Activated CD4-positive, alpha-beta T cell treated with anti-CD3 and anti-CD28 coated beads for 36 hours (primary cell): ENCODE measurements at regions not wholly inside any gene's neighbourhood (a gene's known extent, or its start where the extent isn't known, plus 50 kb on each side); places are given as distances from the start of the nearest gene placed in this dataset.

ENCODE experiments used
- ATAC-seq: fragments of 200-7000 bp; cut with Tn5 transposase; one replicate; pipeline ENCODE4 v1.10.0; 2021; ENCODE audit warnings: mild to moderate bottlenecking, moderate library complexity
- CTCF ChIA-PET: fragments of 350-600 bp; sonication (Branson Sonifier 250); formaldehyde crosslinking; loops from one replicate; lab custom pipeline; 2021; ENCODE audit warnings: antibody characterized with exemption; lab: Charles Lee
- POLR2A ChIA-PET: fragments of 350-600 bp; sonication (Branson Sonifier 250); formaldehyde crosslinking; loops from one replicate; lab custom pipeline; 2021; ENCODE audit warnings: antibody characterized with exemption, inconsistent platforms; lab: Charles Lee
- DNase-seq: peaks from one replicate; pipeline ENCODE4 v3.0.0-alpha.2; 2020
- H3K27ac Mint-ChIP-seq: one replicate; pipeline ENCODE4 v1.8.0; 2021; ENCODE audit warnings: mixed read lengths
- H3K27me3 Mint-ChIP-seq: one replicate; pipeline ENCODE4 v1.8.0; 2021; ENCODE audit warnings: mixed read lengths
- H3K36me3 Mint-ChIP-seq: one replicate; pipeline ENCODE4 v1.8.0; 2021; ENCODE audit warnings: low read depth, mixed read lengths
- H3K4me1 Mint-ChIP-seq: one replicate; pipeline ENCODE4 v1.8.0; 2021; ENCODE audit warnings: mixed read lengths
- H3K4me3 Mint-ChIP-seq: one replicate; pipeline ENCODE4 v1.8.0; 2021; ENCODE audit warnings: mild to moderate bottlenecking, moderate library complexity, mixed read lengths
- H3K9me3 Mint-ChIP-seq: one replicate; pipeline ENCODE4 v1.8.0; 2021; ENCODE audit warnings: low read depth, mixed read lengths
- intact Hi-C, 2 experiments: fragments of 100-400 bp; cut with DNase I in 1 of 2; cut with micrococcal nuclease in 1 of 2; formaldehyde crosslinking; loops; one replicate each; pipeline versions ENCODE4 v1.14.2 to v1.15.1; 2022 to 2024; cut with DNase I, micrococcal nuclease

DNA sequence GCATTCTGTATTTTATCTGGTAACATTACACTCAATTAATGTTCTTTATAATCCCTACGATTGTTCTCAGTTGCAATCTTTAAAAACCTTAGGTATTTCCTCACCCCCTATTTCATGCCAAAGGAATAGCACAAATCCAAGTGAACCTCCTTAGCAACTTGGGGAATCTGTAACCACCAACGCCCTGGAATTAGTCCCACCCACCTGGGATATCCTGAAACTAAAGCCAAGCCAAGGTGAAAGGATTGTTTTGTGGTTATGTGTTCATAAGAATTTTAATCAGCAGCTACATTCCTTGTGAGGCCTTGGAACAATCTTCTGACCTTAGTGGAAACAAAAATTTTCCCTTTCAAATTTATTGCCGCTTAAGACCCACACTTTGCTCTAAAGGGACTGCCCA, 908.7 kb downstream of the TTLL7 start:
- no peaks in the 10 kb centered on the region for H3K36me3 Mint-ChIP-seq

DNA sequence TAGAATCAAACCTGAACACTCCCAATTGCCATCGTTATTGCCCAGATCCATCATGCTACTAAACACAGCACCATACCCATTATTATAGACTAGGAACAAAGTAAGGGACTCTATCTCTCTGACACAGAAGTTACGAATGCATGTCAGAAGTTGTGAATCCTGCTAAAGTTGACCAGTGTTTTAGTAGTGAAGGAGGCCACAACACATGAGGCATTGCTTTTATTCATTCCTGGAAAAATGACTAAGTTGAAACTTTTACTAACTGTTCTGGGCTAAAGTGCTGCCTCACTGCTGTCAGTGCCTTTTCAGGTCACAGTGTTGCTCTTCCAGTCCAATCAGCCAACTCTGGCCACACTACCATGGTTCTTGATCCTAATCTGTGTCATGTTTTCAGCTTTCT, 911.1 kb downstream of the TTLL7 start:
- POLR2A ChIA-PET: no interaction called here
- H3K27ac Mint-ChIP-seq: no peak overlapping the region
- no peaks in the 10 kb centered on the region for H3K27me3 Mint-ChIP-seq
- peaks cover 1% of the 10 kb centered on the region for H3K9me3 Mint-ChIP-seq
- no peaks in the 10 kb centered on the region for H3K4me1 Mint-ChIP-seq
- intact Hi-C loops: no loop called here
- H3K4me3 Mint-ChIP-seq: no peak overlapping the region
- CTCF ChIA-PET: no interaction called here
- DNase-seq: no peak
- H3K36me3 Mint-ChIP-seq: no peaks in the 10 kb centered on the region
- no peak for ATAC-seq

More for the DNA sequence above, 908.7 kb downstream of the TTLL7 start:
- no peaks in the 10 kb centered on the region for H3K9me3 Mint-ChIP-seq
- CTCF ChIA-PET: no interaction called here
- H3K27me3 Mint-ChIP-seq: no peaks in the 10 kb centered on the region
- intact Hi-C loops: no loop called here
- H3K4me3 Mint-ChIP-seq: no peak overlapping the region
- DNase-seq: no peak
- no peaks in the 10 kb centered on the region for H3K4me1 Mint-ChIP-seq
- no peak overlapping the region for H3K27ac Mint-ChIP-seq
- no peak for ATAC-seq
- POLR2A ChIA-PET: no interaction called here

DNA sequence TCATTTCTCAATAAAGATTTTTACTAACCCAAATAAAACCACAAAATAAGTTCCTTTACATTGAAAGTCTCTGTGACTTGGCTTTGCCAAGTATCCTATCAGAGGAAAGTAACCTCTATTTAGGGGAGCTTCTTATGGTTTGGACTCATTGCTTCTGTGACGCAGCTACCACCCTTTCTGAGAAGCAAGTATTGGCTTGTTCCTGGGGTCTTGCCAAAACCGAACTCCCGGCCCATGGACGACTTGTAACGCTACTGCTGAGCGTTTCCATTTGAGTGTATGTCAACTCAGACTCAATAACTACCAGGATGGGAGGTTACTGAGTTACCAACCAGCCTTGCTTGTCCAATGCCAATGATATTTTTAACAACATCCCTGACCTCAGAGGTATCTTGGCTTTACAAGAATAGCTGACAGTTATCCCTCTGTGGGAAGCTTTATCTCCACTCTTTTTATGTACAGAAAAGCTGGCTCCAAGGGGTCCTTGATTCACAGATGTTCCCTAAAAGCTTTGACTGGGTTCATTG, 911.9 kb downstream of the TTLL7 start:
- no peaks in the 10 kb centered on the region for H3K36me3 Mint-ChIP-seq
- no peak for DNase-seq
- no peak overlapping the region for H3K4me3 Mint-ChIP-seq
- intact Hi-C loops: no loop called here
- peaks cover 1% of the 10 kb centered on the region for H3K9me3 Mint-ChIP-seq
- no peaks in the 10 kb centered on the region for H3K4me1 Mint-ChIP-seq
- H3K27me3 Mint-ChIP-seq: no peaks in the 10 kb centered on the region
- ChIA-PET CTCF (no interaction called here), POLR2A (no interaction called here)
- no peak overlapping the region for H3K27ac Mint-ChIP-seq
- ATAC-seq: no peak

DNA sequence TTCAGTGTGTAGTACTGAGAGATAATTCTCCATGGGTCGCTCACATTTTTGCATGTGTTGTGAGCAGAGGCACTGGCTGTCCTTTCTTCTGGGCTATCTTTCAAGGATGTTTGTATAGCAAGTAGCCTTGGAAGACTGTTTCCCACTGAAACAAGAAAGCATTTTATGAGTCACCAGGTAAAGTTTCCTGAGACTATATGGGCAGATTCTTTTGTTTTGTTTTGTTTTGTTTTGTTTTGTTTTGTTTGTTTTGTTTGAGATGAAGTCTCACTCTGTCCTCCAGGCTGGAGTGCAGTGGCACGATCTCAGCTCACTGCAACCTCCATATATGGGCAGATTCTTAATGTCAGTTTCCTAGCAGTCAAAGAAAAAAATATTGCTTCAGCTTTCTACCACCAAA, 912.6 kb downstream of the TTLL7 start:
- Mint-ChIP-seq H3K4me3 (no peak overlapping the region), H3K27ac (no peak overlapping the region), H3K36me3 (no peaks in the 10 kb centered on the region), H3K27me3 (no peaks in the 10 kb centered on the region), H3K4me1 (no peaks in the 10 kb centered on the region), H3K9me3 (peaks cover 1% of the 10 kb centered on the region)
- ChIA-PET POLR2A (no interaction called here), CTCF (no interaction called here)
- intact Hi-C loops: no loop called here
- ATAC-seq (no peak), DNase-seq (no peak)

DNA sequence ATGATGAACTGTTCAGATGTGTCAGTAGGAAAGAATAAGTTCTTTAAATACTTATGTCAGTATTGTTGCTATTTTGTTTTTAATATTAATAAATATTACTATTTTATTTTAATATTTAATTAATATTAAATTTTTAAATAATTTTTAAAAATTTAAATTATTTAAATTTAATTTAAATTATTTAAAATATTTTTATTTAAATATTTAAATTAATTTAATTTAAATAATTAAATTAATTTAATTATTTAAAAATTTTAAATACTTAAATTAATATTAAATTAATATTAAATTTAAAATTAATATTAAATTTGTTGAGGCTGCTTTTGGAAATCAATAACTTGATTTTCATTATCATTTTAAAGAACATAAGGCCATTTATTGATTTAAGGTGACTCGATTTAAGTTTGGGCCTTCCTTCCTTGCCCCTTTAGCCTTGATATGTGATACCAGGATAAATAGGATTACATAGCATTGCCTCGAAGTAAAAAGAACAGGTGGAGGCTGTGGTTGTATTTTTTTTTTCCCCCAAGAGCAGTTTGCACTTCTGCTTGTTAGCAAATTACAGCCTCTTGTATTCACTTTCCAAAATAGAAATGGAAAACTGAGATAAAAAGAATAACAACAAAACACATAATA, 915.2 kb downstream of the TTLL7 start:
- ChIA-PET POLR2A (no interaction called here), CTCF (no interaction called here)
- Mint-ChIP-seq H3K27ac (no peak overlapping the region), H3K9me3 (peaks cover 1% of the 10 kb centered on the region), H3K27me3 (no peaks in the 10 kb centered on the region), H3K36me3 (no peaks in the 10 kb centered on the region), H3K4me1 (no peaks in the 10 kb centered on the region), H3K4me3 (no peak overlapping the region)
- intact Hi-C loops: no loop called here
- DNase-seq: no peak
- no peak for ATAC-seq

DNA sequence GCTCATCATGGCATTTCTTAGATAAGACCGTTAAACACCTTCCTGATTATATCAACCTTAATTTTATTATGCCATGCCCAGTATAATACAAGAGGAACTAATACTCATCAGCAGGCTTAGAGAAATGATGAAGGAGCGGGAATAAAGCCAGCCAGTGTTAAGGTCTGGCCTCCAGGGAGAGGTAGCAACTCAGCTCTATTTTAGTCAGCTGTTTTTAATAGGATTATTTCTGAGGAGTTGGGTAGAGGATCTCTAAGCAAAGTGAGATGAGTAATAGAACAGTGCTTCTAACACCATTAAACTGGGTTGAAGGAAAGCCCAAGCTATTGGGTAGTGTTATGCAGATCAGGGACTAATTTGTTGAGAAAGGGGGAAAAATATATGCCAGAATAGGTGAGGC, 921.5 kb downstream of the TTLL7 start:
- Mint-ChIP-seq H3K4me3 (no peak overlapping the region), H3K36me3 (no peaks in the 10 kb centered on the region), H3K27me3 (no peaks in the 10 kb centered on the region), H3K4me1 (no peaks in the 10 kb centered on the region), H3K27ac (no peak overlapping the region), H3K9me3 (no peaks in the 10 kb centered on the region)
- DNase-seq: no peak
- POLR2A ChIA-PET: no interaction called here
- CTCF ChIA-PET: no interaction called here
- intact Hi-C loops: no loop called here
- ATAC-seq: no peak

DNA sequence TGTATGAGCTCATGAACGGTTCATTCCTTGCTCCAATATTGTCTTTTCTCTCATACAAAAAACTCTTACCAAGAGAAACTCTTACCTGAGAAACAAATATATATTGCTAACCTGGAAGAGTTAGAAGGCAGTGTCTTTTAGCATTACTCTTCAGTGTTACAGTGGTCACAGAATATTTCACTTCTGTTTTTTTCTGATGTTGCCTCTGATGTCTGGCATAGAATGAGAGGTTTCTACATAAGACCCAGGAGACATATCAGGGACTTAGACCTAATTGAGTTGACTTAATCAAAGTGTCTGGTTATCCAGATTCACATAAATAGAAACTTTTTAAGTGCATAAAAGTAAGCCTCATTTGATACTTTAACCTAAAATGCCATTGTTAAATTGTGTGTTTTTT, 923.8 kb downstream of the TTLL7 start:
- Mint-ChIP-seq H3K27me3 (no peaks in the 10 kb centered on the region), H3K36me3 (no peaks in the 10 kb centered on the region), H3K27ac (no peak overlapping the region), H3K9me3 (no peaks in the 10 kb centered on the region), H3K4me1 (no peaks in the 10 kb centered on the region), H3K4me3 (no peak overlapping the region)
- intact Hi-C loops: no loop called here
- DNase-seq (no peak), ATAC-seq (no peak)
- POLR2A ChIA-PET: no interaction called here
- CTCF ChIA-PET: interaction anchor here (1.6 kb wide), 1 partner anchor 9 kb away, joined by 4 read pairs; no protein-coding TSS in a partner anchor

DNA sequence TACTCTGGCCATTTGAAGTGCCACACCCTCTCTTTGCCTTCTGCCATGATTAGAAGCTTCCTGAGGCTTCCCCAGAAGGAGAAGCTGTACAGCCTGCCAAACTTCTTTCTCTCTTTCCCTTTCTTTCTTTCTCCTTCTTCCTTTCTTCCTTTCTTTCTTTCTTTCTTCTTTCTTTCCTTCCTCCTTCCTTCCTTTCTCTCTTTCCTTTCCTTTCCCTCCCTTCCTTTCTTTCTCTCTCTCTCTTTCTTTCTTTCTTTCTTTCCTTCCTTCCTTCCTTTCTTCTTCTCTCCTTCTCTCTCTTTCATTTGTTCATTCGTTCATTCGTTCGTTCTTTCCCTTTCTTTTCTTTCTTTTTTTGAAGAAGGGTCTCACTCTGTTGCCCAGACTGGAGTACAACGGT, 931.0 kb downstream of the TTLL7 start:
- POLR2A ChIA-PET: no interaction called here
- intact Hi-C loops: no loop called here
- DNase-seq (no peak), ATAC-seq (no peak)
- H3K4me3 Mint-ChIP-seq: no peak overlapping the region
- H3K9me3 Mint-ChIP-seq: no peaks in the 10 kb centered on the region
- no peaks in the 10 kb centered on the region for H3K27me3 Mint-ChIP-seq
- H3K36me3 Mint-ChIP-seq: no peaks in the 10 kb centered on the region
- no peak overlapping the region for H3K27ac Mint-ChIP-seq
- CTCF ChIA-PET: no interaction called here
- peaks cover 3% of the 10 kb centered on the region for H3K4me1 Mint-ChIP-seq

DNA sequence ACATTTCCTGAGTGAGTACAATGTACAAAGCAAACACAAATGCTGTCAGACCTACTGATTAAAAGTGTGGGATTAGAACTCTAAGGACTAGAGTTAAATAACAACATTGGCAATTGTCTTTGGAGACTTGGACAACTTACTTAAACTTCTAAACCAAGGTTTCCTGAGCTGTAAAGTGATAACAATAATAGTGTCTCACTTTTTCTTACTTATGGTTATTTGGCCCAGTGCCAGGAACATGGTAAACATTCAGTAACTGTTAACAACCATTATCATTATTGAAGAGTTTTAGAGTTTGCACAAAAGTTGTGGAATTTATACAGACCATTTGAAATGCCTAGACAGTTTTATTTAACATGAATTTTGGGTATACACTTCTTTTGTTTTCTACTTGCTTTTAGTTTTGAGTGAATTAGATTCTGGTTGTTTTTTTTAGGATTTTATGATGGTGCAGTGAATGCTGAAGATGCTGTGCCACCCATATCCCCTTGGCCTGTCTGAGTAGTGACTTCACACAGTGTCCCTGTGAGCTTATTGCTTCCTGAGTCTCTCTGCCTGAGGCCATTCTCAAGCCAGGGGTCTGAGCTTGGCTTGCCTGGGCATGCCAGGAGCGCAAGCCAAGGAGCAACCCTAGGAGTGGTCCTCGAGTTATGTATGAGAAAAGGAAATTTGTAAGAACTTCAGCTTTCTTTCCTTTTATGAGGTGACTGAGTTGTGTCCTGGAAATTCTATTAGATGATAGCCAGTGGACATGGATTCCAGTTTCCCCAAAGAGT, 932.8 kb downstream of the TTLL7 start:
- ChIA-PET CTCF (interaction anchor here (2.0 kb wide), 1 partner anchor 9 kb away, joined by 4 read pairs; no protein-coding TSS in a partner anchor), POLR2A (no interaction called here)
- Mint-ChIP-seq H3K4me3 (no peak overlapping the region), H3K27ac (no peak overlapping the region), H3K4me1 (peaks cover 3% of the 10 kb centered on the region), H3K36me3 (no peaks in the 10 kb centered on the region), H3K9me3 (no peaks in the 10 kb centered on the region), H3K27me3 (no peaks in the 10 kb centered on the region)
- intact Hi-C loops: no loop called here
- ATAC-seq: no peak
- no peak for DNase-seq

DNA sequence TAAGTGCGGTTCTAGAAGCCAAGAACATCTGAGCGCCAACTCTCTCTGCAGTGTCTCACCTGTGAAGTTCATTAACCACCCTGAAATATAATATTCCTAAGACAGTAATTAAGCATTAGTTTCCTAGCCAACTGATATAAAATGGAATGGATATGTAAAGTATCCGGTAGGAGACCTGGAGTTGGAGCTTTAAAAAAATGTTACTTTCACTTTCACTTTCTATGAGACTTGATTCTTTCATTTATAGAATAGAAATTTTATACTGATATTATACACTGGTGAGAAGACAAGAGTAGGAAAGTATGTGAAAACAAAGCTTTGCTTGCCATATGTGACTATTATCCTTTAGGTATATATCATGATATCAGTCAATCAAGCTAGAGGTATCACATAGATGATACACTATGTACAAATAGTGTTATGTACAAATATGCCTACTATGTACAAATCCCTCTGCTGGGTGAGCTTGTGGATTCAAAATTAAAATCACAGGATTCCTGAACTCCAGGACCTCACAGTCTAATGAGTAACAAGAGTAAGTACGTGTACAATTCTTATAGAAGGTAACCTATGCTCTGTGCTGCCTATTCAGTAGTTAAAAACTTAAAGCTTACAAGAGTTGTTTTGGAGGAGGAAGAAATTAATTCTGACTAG, 934.2 kb downstream of the TTLL7 start:
- POLR2A ChIA-PET: no interaction called here
- Mint-ChIP-seq H3K4me3 (no peak overlapping the region), H3K36me3 (no peaks in the 10 kb centered on the region), H3K4me1 (peaks cover 3% of the 10 kb centered on the region), H3K9me3 (no peaks in the 10 kb centered on the region), H3K27ac (no peak overlapping the region), H3K27me3 (no peaks in the 10 kb centered on the region)
- ATAC-seq (peak; percentile 42), DNase-seq (no peak)
- CTCF ChIA-PET: no interaction called here
- intact Hi-C loops: no loop called here

DNA sequence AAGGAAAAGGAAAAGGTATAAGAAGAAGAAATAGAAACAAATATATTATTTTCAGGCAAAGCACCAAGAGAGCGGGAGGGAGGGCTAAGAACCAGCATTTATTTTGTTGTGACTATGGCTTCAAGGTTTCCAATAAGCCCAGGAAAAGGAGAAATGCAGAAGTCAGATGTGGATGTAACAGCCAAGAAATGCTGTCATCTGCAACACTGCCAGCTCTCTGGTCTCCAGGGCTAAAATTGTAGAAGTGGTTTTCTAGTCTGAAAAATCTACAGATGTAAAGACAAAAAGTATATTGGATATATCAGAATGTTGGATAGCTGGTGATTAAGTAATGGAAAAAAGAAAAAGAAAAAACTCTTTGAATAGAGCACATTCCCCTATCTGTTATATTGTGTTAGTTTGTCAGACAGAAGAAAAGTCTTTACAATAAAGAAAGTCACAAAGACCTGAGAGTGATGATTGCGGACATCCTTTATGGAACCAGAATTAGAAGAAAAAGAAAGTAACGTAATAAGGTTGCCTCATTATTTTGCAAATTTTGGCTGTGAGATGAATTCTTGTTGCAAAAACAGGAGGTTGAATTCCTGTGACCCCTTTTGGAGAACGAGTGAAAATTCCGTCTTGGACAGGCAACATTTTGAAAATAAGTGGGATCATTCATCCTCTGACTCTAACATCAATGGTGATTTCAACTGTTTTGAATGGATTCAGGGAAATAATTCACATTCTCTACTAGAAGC, 938.1 kb downstream of the TTLL7 start:
- no peak for ATAC-seq
- Mint-ChIP-seq H3K27me3 (no peaks in the 10 kb centered on the region), H3K9me3 (no peaks in the 10 kb centered on the region), H3K27ac (no peak overlapping the region), H3K36me3 (no peaks in the 10 kb centered on the region), H3K4me1 (peaks cover 3% of the 10 kb centered on the region), H3K4me3 (no peak overlapping the region)
- no peak for DNase-seq
- ChIA-PET CTCF (no interaction called here), POLR2A (no interaction called here)
- intact Hi-C loops: no loop called here
